Stomach (tissue), 8 donors: ENCODE measurements at regions not wholly inside any gene's neighbourhood (a gene's known extent, or its start where the extent isn't known, plus 50 kb on each side); places are given as distances from the start of the nearest gene placed in this dataset.

ENCODE experiments used
- DNase-seq, 2 donors: peaks; one replicate each; pipeline versions ENCODE4 v3.0.0 to v3.0.0-alpha.2; 2013 to 2019
- H3K27ac ChIP-seq, 5 donors: fragments of 200-600 bp in 4 of 5; sonication (generic) in 4 of 5; one replicate each; pipeline ENCODE4 v1.5.1; 2013 to 2019; ENCODE audit warnings: mild to moderate bottlenecking in 1 of 5, moderate library complexity in 1 of 5
- H3K27me3 ChIP-seq, 3 donors: fragments of 200-600 bp; sonication (generic); one replicate each; pipeline ENCODE4 v1.5.1; 2017 to 2019; ENCODE audit warnings: mixed run types in 1 of 3
- H3K36me3 ChIP-seq, 4 donors: fragments of 200-600 bp; sonication (generic); 1 replicate in 3 of 4; 2 replicates in 1 of 4; pipeline ENCODE4 v1.5.1; 2016 to 2019
- H3K4me1 ChIP-seq, 4 donors: fragments of 200-600 bp; sonication (generic); one replicate each; pipeline ENCODE4 v1.5.1; 2016 to 2019
- H3K4me3 ChIP-seq, 4 donors: fragments of 200-600 bp; sonication (generic) in 3 of 4; one replicate each; pipeline ENCODE4 v1.5.1; 2016 to 2019; ENCODE audit warnings: mild to moderate bottlenecking in 1 of 4
- H3K9me3 ChIP-seq, 4 donors: fragments of 200-600 bp; sonication (generic); one replicate each; pipeline ENCODE4 v1.5.1; 2016 to 2019
- CTCF ChIP-seq, 7 experiments: fragments of 450-650 bp in 4 of 7; fragments of 200-600 bp in 3 of 7; sonication (generic) in 3 of 7; IDR thresholded peaks; one replicate each; pipeline ENCODE4 v1.5.1; 2016 to 2019; ENCODE audit warnings: antibody characterized with exemption in 7 of 7, control low read depth in 2 of 7, mild to moderate bottlenecking in 1 of 7
- EP300 ChIP-seq: sonication (generic); formaldehyde crosslinking; IDR thresholded peaks from one replicate; pipeline ENCODE4 v1.6.1; 2017; ENCODE audit warnings: antibody characterized with exemption
- POLR2A ChIP-seq, 4 donors: fragments of 450-650 bp; IDR thresholded peaks; one replicate each; pipeline ENCODE4 v1.6.1; 2016; ENCODE audit warnings: antibody characterized with exemption in 4 of 4, control low read depth in 2 of 4, mild to moderate bottlenecking in 1 of 4, moderate library complexity in 1 of 4
- POLR2AphosphoS5 ChIP-seq, 3 donors: sonication (generic); formaldehyde crosslinking; IDR thresholded peaks; one replicate each; pipeline ENCODE4 v1.6.1; 2016; ENCODE audit warnings: antibody characterized with exemption in 3 of 3
- WGBS, 5 donors: extraction: QIAGEN DNeasy Blood & Tissue Kit in 3 of 5; methylation state at CpG; one replicate each; pipeline versions ENCODE4 v1.1.5 to v1.1.7; 2013 to 2018; 5-methylcytosine and 5-hydroxymethylcytosine counted together
- intact Hi-C: fragments of 100-400 bp; cut with DNase I; formaldehyde crosslinking; loops from one replicate; pipeline ENCODE4 v1.15.1; 2023; ENCODE audit warnings: low total_unique reads
- donor health status: healthy with polysubstance abuse.
- donor health status: Bipolar disorder and iron deficiency.
- donor health status: healthy.

GRCh38 chr1:106986603-106987002 lies 69.9 kb upstream of the PRMT6 start:
- Histone ChIP-seq H3K9me3 (no peaks in the 10 kb centered on the region), H3K27me3 (no peaks in the 10 kb centered on the region), H3K36me3 (no peaks in the 10 kb centered on the region), H3K4me1 (no peaks in the 10 kb centered on the region), H3K4me3 (no peak overlapping the region), H3K27ac (no peak overlapping the region)
- no peak for DNase-seq
- intact Hi-C loops, result no loop called here
- TF ChIP-seq EP300, result no peak
- TF ChIP-seq POLR2AphosphoS5 (IDR thresholded peaks at IDR 0.05), result no peak
- no peak for TF ChIP-seq POLR2A (IDR thresholded peaks at IDR 0.05)
- TF ChIP-seq CTCF (IDR thresholded peaks at IDR 0.05), result no peak

GRCh38 chr1:106995970-106996369 lies 60.5 kb upstream of the PRMT6 start:
- TF ChIP-seq CTCF (IDR thresholded peaks at IDR 0.05) (no peak), EP300 (no peak), POLR2AphosphoS5 (IDR thresholded peaks at IDR 0.05) (no peak), POLR2A (IDR thresholded peaks at IDR 0.05) (no peak)
- Histone ChIP-seq H3K27me3 (no peaks in the 10 kb centered on the region), H3K9me3 (no peaks in the 10 kb centered on the region), H3K36me3 (no peaks in the 10 kb centered on the region), H3K4me1 (no peaks in the 10 kb centered on the region), H3K27ac (no peak overlapping the region), H3K4me3 (no peak overlapping the region)
- no peak for DNase-seq
- intact Hi-C loops, result no loop called here

GRCh38 chr1:106998431-106999002 lies 58.0 kb upstream of the PRMT6 start:
- TF ChIP-seq CTCF (IDR thresholded peaks at IDR 0.05), result no peak
- TF ChIP-seq POLR2AphosphoS5 (IDR thresholded peaks at IDR 0.05), result peak in 1 of 3 donors; percentile 12
- no peak overlapping the region for H3K27ac ChIP-seq
- intact Hi-C loops, result no loop called here
- H3K36me3 ChIP-seq, result no peaks in the 10 kb centered on the region
- no peaks in the 10 kb centered on the region for H3K27me3 ChIP-seq
- WGBS, 5 donors, result 46 to 66% (median 47%) methylated on average over 3 of the region's 3 CpGs
- H3K4me3 ChIP-seq, result no peak overlapping the region
- H3K4me1 ChIP-seq, result no peaks in the 10 kb centered on the region
- H3K9me3 ChIP-seq, result no peaks in the 10 kb centered on the region
- peak in 1 of 2 donors; percentile 31 for DNase-seq

- Histone ChIP-seq H3K9me3 (no peaks in the 10 kb centered on the region), H3K27me3 (no peaks in the 10 kb centered on the region), H3K27ac (no peak overlapping the region), H3K4me3 (no peak overlapping the region), H3K4me1 (no peaks in the 10 kb centered on the region), H3K36me3 (no peaks in the 10 kb centered on the region)
- WGBS, 5 donors, result 54 to 74% (median 72%) methylated on average over 2 of the region's 2 CpGs
- intact Hi-C loops, result no loop called here
- DNase-seq, result peak in 1 of 2 donors; percentile 16
- no peak for TF ChIP-seq POLR2A (IDR thresholded peaks at IDR 0.05)
- TF ChIP-seq EP300, result no peak
- no peak for TF ChIP-seq POLR2AphosphoS5 (IDR thresholded peaks at IDR 0.05)
- no peak for TF ChIP-seq CTCF (IDR thresholded peaks at IDR 0.05)
Measured at GRCh38 chr1:107000902-107001301, 55.6 kb upstream of the PRMT6 start.
